HG02588 (cell line): ENCODE measurements at regions not wholly inside any gene's neighbourhood (a gene's known extent, or its start where the extent isn't known, plus 50 kb on each side); places are given as distances from the start of the nearest gene placed in this dataset.
"Not testable (repeated sequence)": the region's sequence is repeated elsewhere in the genome, so short reads cannot be mapped to it uniquely, and the experiment has no call there.

Source experiments
- ATAC-seq: cut with Tn5 transposase; IDR thresholded peaks from one replicate; pipeline ENCODE4 v1.9.1; 2021; ENCODE audit warnings: mild to moderate bottlenecking, moderate library complexity; ENCODE audit not compliant: unreplicated experiment

GRCh38 chr13:23947893-23948292 is 50.6 kb upstream of the C1QTNF9B start:
- no peak for ATAC-seq

GRCh38 chr13:23949200-23949599 is 51.9 kb upstream of the C1QTNF9B start:
- ATAC-seq, result no peak

- no peak for ATAC-seq
Observed at GRCh38 chr13:23949736-23950135, 52.4 kb upstream of the C1QTNF9B start.

- ATAC-seq, result no peak
Observed at GRCh38 chr13:23950736-23951510, 53.6 kb upstream of the C1QTNF9B start.

- ATAC-seq, result no peak
Observed at GRCh38 chr13:23952796-23953195, 55.5 kb upstream of the C1QTNF9B start.

DNA sequence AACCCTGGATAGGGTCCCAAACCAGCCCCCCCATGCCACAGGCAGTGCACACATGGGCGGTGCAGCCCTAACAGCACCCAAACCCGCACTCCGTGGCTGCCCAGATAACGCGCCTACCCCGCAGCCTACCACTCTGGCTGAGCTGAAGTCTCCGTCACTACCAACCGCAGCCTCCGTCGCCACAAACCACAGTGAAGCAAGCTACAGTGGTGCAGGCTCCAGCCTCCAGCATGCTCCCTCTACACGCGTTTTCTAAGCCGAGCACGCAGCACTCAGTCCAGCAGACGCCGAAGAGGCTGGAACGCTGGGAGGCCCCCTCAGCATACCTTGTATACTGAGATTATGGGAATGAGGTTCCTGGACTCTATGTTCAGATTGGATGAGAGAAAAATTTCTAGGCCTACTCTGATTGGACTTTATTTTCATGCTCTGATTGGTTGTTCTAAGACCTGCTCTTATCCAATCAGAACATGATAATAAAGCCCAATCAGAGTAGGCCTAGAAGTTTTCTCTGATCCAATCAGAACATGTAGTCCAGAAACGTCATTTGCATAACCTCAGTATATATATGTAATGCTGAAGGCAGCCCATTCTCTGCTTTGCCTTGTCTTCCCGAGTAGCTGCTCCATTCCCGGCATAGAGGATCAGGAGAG is 56.7 kb upstream of the C1QTNF9B start:
- ATAC-seq, result no peak

GRCh38 chr13:23955064-23955463 is 57.8 kb upstream of the C1QTNF9B start:
- no peak for ATAC-seq

- no peak for ATAC-seq
Observed at GRCh38 chr13:23956106-23956505, 58.8 kb upstream of the C1QTNF9B start.

DNA sequence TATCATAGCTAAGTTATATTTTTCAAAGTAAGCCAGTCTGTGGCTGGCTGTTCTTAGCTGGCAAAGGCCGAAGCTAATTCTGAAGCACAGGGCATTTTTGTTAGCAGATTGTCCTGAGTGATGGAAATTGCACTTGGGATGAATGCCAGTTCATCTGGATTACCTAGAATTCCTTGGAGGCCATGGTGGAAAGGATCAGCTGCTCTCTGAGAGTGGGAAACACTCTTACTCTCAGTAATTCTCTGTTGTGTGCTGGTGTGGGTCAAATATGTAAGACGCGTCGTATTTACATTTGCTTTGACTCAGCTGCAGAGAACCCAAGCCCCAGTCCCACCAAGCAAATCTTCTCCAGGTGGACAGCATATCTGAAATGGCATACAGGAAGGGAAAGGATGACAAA is 60.7 kb upstream of the C1QTNF9B start:
- ATAC-seq, result no peak

DNA sequence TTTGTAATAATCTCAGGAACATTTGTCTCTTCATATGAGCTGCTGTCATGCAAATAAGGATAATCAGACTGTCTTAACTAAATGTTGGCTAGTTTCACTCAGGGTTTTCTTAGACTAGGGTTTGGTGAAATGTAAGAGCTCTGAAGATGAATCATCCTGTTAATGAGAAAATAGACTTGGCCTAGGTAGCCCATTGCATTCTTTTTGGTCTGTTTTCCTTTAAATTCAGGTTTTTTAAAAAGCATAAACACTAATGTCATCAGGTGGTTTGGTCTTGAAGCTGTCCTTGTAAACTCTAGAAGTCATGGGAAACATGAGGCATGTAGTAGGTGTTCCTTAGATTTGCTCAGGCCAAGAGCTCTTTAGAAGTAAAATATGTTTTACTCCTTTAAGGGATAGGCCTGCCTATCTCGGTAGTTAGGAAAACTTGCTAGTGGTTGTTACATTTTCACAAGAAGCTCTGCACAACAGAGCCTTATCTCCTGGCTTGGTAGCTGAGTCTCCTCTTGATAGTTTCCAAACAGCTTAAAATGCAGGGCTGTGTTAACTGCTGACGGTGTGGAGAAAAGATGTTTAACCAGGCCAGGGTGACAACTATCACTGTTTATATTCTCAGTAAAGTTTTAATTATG is 62.0 kb upstream of the C1QTNF9B start:
- no peak for ATAC-seq

DNA sequence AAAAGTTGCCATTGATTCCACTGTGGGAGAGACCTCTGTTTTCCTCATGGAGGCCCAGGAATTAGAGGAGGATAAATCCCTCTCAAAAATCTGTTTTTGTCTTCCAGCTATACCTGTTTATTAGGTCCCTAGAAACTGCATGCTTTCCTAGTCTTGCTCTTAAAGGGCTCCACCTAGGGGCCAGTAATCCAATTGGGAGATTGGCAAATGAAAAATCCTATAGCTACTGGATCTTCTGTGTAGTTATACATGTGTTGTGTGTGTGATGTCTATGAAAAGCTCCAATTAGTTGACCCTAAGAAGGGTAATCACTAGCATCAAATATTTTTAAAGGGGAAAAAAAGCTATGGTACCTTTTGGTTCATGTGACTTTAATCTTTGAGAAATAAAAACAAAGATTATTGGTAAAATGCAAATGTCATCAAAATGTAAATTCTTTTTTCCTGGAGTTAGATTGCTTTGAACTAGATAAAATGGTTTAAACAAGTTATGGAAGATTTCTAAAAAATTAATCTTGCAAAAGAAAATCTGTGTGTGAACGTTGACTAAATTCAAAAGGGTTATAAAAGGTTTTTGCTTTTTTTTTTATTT is 63.4 kb upstream of the C1QTNF9B start:
- no peak for ATAC-seq

- no peak for ATAC-seq
Observed at GRCh38 chr13:23963184-23963931, 66.1 kb upstream of the C1QTNF9B start.

- ATAC-seq, result no peak
Observed at GRCh38 chr13:23963947-23964346, 66.6 kb upstream of the C1QTNF9B start.

DNA sequence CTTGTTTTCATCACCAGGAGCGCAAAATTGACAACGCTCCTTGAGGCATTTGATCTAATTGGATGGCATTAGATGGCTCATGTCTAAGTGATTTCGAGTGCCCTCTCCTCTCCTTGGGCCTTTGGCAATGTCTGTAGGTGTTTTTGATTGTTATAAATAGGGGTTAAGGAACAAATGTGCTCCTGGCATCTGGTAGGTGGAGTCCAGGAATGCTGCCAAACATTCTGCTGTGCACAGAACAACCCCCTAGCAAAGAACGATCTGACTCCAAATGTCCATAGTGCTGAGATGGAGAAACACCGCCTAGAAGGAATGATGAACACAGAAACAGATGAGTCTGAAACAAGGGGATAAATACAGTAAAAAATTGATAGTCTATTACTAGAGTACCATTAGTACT is 68.0 kb upstream of the C1QTNF9B start:
- no peak for ATAC-seq

DNA sequence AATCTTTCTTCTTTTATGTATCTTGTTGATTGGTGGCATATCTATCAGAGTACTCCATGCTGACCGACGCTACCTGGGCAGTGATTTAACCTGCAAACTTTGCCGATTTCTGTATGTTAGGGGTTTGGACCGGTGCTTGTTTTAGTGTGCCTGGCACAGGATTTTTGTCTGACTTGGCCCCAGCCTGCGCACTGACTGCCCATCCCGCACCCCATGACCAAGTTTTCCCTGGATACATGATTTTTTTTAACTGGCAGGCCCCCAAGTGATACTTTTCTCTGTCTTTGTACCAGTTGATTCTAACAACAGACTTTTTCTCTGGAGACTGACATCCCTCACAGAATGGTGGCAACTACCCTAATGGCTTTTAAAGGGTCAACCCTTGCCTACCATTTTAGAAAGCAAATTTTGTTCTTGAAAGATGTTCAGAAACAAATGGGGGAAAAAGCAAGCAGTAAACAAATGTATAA is 69.0 kb upstream of the C1QTNF9B start:
- ATAC-seq, result no peak

DNA sequence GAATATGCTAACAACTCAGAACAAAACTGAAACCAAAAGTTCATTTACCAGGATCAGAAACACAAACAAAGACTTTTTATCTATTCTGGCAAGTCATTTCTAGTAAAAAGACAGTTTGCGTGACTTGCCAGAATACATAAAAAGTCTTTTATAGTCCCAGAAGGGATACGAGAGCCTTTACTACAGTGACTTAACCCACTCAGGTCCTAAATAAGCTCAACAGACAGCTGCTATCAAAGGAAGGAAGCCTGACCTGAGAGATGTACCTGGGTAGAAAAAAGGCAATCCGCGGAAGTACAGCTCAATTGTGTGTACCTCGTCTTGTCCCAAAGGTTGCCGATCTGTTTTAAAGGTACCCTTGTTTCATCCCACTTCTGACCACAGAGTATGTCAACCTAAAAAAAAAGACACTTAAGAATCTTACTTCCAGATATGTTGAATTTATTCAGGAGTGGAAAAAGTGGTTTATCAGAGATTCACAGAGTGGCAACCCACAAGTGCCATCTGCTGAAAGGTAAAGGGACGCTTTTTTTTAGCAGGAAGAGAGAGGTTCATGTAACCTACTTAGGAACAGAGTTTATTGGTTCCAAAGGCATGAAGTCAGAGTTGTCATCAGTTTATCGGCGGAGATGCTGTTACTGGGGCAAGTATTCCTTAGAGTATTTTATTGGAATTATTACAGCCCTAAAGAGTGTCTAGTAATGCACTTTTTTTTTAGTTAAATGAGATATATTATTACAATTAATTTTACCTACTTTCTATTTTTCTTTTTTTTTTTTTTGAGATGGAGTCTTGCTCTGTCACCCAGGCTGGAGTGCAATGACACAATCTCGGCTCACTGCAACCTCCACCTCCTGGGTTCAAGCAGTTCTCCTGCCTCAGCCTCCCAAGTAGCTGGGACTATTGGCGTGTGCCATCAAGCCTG is 69.7 kb upstream of the C1QTNF9B start:
- no peak for ATAC-seq

- ATAC-seq, result not testable (repeated sequence)
Observed at GRCh38 chr13:23967792-23968191, 70.5 kb upstream of the C1QTNF9B start.

DNA sequence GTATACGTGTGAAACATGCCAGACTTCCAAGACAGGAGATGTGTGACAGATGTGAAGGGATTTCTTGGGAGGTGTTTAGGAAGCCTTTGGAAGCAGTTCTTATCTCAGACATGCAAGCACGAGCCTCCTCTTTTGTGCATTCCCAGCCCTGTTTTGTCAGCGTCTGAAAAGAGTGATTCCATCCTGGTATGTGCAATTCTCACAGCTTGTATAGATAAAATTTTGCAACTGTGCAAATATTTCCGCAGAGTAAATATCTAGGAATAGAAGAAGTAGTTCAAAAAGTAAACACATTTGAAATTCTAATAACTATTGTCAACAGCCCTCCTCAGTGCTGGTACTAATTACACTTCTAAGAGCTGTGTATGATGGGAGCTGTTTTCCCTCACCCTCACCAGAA is 72.3 kb upstream of the C1QTNF9B start:
- ATAC-seq, result no peak

GRCh38 chr13:23979361-23980159 is 82.3 kb upstream of the C1QTNF9B start:
- ATAC-seq, result peak; percentile 74
